NOMO-1 treated with DMSO at 0.1 percent for 48 hours (cell line): ENCODE measurements at regions not wholly inside any gene's neighbourhood (a gene's known extent, or its start where the extent isn't known, plus 50 kb on each side); places are given as distances from the start of the nearest gene placed in this dataset.
A peak's percentile ranks its signal among the peaks of the same experiment; 100 is the strongest.
"Not testable (repeated sequence)": the region's sequence is repeated elsewhere in the genome, so short reads cannot be mapped to it uniquely, and the experiment has no call there.

Experiments used
- DNase-seq: peaks from one replicate; lab custom pipeline; 2025; ENCODE audit not compliant: unreplicated experiment; lab: John Stamatoyannopoulos, UW

DNA sequence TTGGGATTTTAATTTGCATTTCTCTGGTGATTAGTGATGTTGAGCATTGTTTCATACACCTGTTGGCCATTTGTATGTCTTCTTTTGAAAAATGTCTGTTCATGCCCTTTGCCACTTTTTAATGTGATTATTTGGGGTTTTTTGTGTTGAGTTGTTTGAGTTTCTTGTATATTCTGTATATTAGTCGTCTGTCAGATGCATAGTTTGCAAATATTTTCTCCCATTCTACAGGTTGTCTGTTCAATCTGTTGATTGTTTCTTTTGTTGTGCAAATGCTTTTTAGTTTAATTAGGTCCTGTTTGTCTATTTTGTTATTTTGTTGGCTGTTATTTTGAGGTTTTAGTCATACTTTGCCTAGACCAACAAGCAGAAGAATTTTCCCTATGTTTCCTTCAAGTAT is 164.0 kb upstream of the CXADR start:
- DNase-seq, result no peak

- no peak for DNase-seq
Measured at GRCh38 chr21:17351766-17352165, 161.1 kb upstream of the CXADR start.

- no peak for DNase-seq
Measured at GRCh38 chr21:17352996-17353655, 159.7 kb upstream of the CXADR start.

DNA sequence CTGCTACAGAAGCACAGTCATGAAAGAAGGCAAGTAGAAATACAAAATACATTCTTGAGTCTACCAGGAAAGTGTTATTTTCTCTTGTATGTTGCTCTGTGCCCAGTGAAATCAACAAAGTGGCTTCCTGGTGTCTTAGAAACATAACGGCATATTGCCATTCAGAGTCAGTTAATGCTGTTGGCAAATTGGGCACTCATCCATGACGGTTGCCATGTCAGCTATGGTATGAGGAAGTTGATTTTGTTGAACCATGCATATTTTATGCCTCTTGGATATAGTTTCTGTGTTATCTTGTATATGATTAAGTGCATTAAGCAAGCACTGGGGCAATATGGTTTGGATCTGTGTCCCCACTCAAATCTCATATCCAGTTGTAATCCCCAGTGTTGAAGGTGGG is 153.1 kb upstream of the CXADR start:
- DNase-seq, result no peak

DNA sequence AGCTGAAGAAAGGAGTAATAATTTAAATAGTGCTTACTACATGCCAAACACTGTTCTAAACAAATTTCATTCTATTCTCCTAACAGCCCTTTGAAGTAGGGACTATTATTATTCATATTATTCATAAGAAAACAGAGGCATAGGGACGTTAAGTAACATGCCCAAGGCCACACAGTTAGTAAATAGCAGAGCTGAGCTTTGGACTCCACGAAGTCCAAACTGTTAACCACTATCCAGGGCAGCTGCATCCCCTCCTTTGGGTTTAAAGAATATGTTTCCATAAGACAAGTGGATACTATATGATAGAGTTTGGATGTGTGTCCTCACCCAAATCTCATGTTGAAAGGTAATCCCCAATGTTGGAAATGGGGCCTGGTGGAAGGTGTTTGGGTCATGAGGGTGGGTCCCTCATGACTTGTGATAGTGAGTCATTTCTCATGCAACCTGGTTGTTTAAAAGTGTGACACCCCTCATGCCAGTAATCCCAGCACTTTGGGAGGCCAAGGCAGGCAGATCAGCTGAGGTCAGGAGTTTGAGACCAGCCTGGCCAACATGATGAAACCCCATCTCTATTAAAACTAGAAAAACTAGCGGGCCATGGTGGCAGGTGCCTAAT is 144.0 kb upstream of the CXADR start:
- no peak for DNase-seq

DNA sequence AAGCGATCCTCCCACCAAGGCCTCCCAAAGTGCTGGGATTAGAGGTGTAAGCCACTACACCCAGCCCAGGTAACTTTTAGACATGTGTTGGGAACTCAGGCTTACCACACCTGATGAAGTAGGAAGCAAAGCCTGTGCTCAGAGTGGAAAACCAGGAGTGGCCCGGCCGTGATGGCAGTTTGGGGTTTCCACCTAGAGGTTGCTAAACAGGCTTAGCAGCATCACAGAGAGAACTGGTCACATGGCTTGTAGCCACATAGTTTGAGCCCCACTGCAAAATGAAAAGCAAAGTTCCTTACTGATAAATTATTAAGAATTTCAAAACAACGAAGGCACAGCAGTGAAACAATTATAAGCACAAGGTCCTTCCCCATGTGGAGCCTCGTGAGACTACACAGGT is 142.6 kb upstream of the CXADR start:
- no peak for DNase-seq

DNA sequence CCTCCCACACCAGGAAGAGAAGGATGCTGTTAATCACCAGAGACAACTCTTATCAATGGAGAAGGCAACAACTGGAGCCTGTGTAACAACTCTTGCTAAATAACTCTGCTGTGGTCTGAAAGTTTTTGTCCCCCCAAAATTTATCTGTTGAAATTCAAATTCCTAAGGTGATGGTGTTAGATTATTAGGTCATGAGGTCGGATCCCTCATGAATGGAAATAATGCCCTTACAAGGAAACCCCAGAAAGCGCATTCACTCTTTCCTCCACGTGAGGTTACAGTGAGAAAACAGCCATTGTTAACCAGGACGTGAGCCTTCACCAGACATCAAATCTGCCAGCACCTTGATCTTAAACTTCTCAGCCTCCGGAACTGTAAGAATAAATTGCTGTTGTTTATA is 141.9 kb upstream of the CXADR start:
- no peak for DNase-seq

DNA sequence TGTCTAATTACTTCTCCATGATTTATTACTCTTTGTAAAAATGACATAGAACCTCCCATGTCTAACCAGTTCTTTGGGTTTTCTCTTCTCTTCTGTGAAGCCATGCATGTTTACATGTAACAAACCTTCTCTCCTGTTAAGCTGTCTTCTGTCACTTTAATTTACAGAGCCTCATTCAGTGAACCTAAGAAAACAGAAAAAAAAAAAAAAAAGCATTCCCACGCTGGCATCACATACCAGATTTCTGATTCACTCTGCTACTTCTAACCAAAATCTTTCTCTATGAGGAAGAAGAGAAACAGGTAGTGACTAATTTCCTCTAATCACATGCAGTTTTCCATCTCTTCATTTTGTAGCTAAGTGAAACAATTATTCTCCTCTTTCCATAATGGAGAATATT is 141.4 kb upstream of the CXADR start:
- no peak for DNase-seq

DNA sequence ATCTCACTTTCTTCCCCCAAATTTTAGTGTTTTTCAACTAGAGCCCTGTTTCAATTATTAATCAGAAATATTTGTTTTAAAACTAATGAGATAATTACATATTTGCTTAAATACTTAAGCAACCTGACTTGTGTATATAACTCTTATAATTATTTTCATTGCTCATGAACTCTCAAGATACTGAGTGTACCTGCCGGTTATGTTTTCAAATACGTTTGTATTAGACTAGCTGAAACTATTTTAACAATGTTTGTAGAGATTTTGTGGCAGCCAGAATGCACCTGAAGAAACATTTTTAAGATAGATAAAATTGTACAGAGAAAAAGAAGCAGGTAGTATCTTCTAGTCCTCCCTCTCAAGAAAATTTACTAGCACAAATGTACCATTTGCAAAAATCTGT is 140.6 kb upstream of the CXADR start:
- no peak for DNase-seq

- no peak for DNase-seq
Measured at GRCh38 chr21:17386498-17386897, 126.3 kb upstream of the CXADR start.

GRCh38 chr21:17387030-17387617 is 125.7 kb upstream of the CXADR start:
- peak; percentile 58 for DNase-seq

- DNase-seq, result peak; percentile 5
Measured at GRCh38 chr21:17388226-17388625, 124.6 kb upstream of the CXADR start.

DNA sequence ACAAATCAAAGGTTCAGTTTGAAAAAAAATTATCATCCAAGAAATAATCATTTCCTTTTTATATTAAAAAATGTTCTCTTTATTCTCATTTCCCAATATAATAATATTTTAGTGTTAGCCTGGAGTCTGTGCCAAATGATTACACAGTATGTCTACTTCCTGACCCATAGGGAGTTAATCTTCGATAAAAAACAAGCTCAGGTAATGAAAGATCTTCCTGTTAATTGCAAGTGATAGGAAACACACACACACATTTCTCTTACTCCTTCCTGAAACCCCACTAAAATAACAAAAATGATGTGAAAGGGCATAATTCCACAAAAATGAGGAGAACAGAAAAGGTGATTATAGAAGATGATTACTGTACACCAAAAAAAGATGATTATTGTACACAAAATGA is 123.5 kb upstream of the CXADR start:
- DNase-seq, result no peak

DNA sequence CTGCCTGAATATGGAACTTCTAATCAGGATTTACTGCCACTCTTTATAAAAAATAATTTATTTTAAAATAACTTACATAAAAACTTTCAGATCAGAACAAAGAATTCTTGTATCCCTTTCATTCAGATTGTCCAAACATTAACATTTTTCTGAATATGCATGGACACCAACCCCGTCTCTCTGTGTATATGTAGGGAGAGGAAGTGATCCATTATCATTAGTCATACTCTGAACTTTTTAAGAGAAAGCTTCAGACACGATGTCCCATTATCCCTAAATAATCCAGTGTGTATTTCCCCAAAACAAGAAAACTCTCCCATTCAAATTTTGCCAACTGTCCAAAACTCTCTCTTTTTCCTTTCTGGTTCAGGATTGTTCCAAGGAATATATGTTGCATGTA is 122.3 kb upstream of the CXADR start:
- DNase-seq, result no peak

DNA sequence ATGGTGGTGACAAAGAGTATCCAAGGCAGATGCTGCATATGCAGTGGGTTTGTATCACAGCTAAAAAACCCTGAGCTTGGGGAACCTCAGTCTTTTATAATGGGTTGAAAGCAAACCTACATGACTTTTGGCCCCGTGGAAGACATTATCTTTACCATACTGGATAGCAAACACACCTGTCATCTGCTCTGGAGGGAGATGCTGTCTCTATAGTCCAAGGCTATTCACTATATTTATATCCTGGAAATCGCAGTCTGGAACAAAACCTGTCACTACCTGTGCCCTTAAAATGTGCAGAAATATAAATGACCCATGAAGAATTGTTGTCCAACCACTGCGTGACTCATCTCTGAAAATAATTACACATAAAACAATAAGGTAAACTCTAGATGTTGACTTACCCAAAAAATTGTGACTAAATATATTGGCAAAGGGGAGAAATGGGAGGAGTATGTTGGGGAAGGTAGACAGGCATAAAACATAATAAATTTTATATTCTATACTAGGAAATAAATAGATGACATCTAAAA is 121.0 kb upstream of the CXADR start:
- no peak for DNase-seq

- DNase-seq, result no peak
Measured at GRCh38 chr21:17393413-17393812, 119.4 kb upstream of the CXADR start.

GRCh38 chr21:17396948-17397347 is 115.9 kb upstream of the CXADR start:
- no peak for DNase-seq

DNA sequence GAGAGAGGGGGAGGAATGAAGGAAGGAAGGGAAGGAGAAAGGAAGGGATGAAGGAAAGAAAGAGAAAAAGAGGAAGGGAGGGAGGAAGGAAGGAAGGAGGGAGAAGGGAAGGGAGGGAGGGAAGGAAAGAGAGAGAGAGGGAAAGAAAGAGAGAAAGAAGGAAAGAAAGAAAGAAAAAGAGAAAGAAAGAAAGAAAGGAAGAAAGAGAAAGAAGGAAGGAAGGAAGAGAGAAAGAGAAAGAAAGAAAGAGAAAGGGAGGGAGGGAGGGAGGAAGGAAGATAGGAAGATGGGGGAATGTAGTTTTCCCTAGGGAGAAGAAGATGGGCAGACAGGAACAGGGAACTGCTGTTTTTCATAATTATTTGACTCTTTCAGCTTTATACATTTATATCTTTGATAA is 115.1 kb upstream of the CXADR start:
- DNase-seq, result no peak

GRCh38 chr21:17398954-17399353 is 113.9 kb upstream of the CXADR start:
- not testable (repeated sequence) for DNase-seq

- peak; percentile 15 for DNase-seq
Measured at GRCh38 chr21:17402937-17403336, 109.9 kb upstream of the CXADR start.

DNA sequence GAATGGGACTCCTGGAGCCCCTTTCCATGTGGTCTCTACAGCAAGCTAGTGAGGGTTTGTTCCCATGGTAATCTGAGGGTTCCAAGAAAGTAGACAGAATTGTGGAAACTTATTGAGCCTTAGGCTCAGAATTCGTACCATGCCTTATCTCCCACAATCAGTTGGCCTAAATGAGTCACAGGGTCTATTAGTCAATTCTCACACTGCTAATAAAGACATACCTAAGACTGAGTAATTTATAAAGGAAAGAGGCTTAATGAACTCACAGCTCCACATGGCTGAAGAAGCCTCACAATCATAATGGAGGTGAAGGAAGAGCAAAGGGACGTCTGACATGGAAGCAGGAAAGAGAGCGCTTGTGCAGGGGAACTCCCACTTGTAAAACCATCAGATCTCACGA is 106.6 kb upstream of the CXADR start:
- no peak for DNase-seq

GRCh38 chr21:17414766-17415165 is 98.1 kb upstream of the CXADR start:
- DNase-seq, result no peak

- DNase-seq, result no peak
Measured at GRCh38 chr21:17416139-17416538, 96.7 kb upstream of the CXADR start.
